Activated CD8-positive, alpha-beta memory T cell treated with anti-CD3 and anti-CD28 coated beads for 48 hours (primary cell): ENCODE measurements at regions not wholly inside any gene's neighbourhood (a gene's known extent, or its start where the extent isn't known, plus 50 kb on each side); places are given as distances from the start of the nearest gene placed in this dataset.

ENCODE experiments used
- DNase-seq, 3 experiments: peaks; one replicate each; pipeline ENCODE4 v3.0.0-alpha.2; 2020; ENCODE audit warnings: low read depth in 2 of 3, low spot score in 2 of 3

- DNase-seq, result no peak
Measured at GRCh38 chr14:103206836-103207387, 83.7 kb downstream of the TNFAIP2 start.

GRCh38 chr14:103207388-103208072, 84.3 kb downstream of the TNFAIP2 start:
- DNase-seq, result no peak

GRCh38 chr14:103209054-103209453, 85.8 kb downstream of the TNFAIP2 start:
- no peak for DNase-seq

- DNase-seq, result no peak
Measured at GRCh38 chr14:103209506-103209905, 86.2 kb downstream of the TNFAIP2 start.

- DNase-seq, result no peak
Measured at GRCh38 chr14:103213331-103213730, 90.1 kb downstream of the TNFAIP2 start.

- no peak for DNase-seq
Measured at GRCh38 chr14:103214461-103214958, 91.2 kb downstream of the TNFAIP2 start.

- DNase-seq, result no peak
Measured at GRCh38 chr14:103216399-103216798, 93.1 kb downstream of the TNFAIP2 start.

- DNase-seq, result no peak
Measured at GRCh38 chr14:103216857-103217256, 93.6 kb downstream of the TNFAIP2 start.

GRCh38 chr14:103217538-103217937, 94.3 kb downstream of the TNFAIP2 start:
- no peak for DNase-seq

- DNase-seq, result no peak
Measured at GRCh38 chr14:103220134-103220981, 97.1 kb downstream of the TNFAIP2 start.

- no peak for DNase-seq
Measured at GRCh38 chr14:103220982-103221641, 97.9 kb downstream of the TNFAIP2 start.

- no peak for DNase-seq
Measured at GRCh38 chr14:103221781-103222358, 98.6 kb downstream of the TNFAIP2 start.

- DNase-seq, result no peak
Measured at GRCh38 chr14:103223818-103224352, 100.6 kb downstream of the TNFAIP2 start.

- no peak for DNase-seq
Measured at GRCh38 chr14:103225062-103225461, 101.8 kb downstream of the TNFAIP2 start.

GRCh38 chr14:103225476-103225875, 102.2 kb downstream of the TNFAIP2 start:
- DNase-seq, result no peak

- DNase-seq, result no peak
Measured at GRCh38 chr14:103227094-103227768, 104.0 kb downstream of the TNFAIP2 start.

- DNase-seq, result no peak
Measured at GRCh38 chr14:103228076-103228806, 105.0 kb downstream of the TNFAIP2 start.

GRCh38 chr14:103228866-103229265, 105.2 kb upstream of the EIF5 start:
- no peak for DNase-seq

- no peak for DNase-seq
Measured at GRCh38 chr14:103230021-103230420, 104.0 kb upstream of the EIF5 start.
